Cardiac septum (tissue), 1 donor: ENCODE measurements at regions not wholly inside any gene's neighbourhood (a gene's known extent, or its start where the extent isn't known, plus 50 kb on each side); places are given as distances from the start of the nearest gene placed in this dataset.
"Not testable (repeated sequence)": the region's sequence is repeated elsewhere in the genome, so short reads cannot be mapped to it uniquely, and the experiment has no call there.

Experiments
- DNase-seq: peaks from one replicate; pipeline ENCODE4 v3.0.0-alpha.2; 2020; ENCODE audit warnings: low spot score
- intact Hi-C: fragments of 100-400 bp; cut with DNase I; formaldehyde crosslinking; loops from one replicate; pipeline ENCODE4 v1.14.0; 2022
- donor health status: DM: no; HTN: no; CAD: no.

DNA sequence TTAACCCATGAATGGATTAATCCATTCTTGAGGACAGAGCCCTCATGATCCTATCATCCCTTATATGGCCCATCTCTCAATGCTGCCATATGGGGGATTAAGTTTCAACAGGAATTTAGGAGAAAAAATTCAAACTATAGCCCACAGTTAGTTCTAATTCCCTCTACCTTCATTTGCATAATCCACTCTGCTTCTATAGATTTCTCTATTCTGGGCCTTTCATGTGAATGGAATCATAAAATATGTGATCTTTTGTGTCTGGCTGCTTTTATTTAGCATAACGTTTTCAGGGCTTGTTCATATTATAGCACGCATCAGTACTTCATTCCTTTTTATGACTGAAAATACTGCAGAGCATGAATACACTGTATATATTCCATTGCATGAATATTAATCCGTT, 55.4 kb downstream of the CTSL start:
- no peak for DNase-seq
- intact Hi-C loops, result no loop called here

DNA sequence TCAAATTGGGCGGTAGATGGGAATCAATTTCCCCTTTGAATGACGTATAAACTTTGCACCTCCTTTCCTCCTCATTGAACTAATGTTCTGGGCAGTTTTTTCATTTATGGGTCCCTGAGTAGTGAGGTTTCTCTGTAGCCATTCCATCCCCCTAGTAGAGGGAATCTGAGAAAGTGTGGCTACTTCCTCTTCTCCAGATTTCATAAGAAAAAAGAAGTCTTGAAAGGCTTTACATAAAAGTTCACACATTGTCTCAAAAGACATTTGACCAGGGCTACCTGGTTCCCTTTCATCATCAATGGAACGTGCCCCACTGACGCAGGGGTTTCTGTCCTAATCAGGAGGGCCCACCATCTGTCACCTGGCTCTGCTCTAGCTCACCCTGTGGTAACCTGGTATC, 57.3 kb downstream of the CTSL start:
- DNase-seq, result no peak
- intact Hi-C loops, result no loop called here

DNA sequence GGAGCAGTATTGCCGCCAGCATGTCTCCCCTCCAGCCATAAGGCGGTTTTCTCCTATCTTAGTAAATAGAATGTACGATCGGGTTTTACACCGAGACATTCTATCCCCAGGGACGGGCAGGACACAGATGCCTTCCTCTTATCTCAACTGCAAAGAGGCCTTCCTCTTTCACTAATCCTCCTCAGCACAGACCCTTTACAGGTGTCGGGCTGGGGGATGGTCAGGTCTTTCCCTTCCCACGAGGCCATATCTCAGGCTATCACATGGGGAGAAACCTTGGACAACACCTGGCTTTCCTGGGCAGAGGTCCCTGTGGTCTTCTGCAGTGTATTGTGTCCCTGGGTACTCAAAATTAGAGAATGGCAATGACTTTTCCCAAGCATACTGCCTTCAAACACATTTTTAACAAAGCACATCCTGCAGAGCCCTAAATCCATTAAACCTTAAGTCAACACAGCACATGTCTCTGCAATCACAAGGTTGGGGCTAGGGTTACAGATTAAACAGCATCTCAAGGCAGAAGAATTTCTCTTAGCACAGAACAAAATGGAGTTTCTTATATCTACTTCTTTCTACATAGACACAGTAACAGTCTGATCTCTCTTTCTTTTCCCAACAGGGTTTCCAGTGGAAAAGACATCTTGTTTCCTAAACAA, 59.5 kb downstream of the CTSL start:
- DNase-seq, result not testable (repeated sequence)

DNA sequence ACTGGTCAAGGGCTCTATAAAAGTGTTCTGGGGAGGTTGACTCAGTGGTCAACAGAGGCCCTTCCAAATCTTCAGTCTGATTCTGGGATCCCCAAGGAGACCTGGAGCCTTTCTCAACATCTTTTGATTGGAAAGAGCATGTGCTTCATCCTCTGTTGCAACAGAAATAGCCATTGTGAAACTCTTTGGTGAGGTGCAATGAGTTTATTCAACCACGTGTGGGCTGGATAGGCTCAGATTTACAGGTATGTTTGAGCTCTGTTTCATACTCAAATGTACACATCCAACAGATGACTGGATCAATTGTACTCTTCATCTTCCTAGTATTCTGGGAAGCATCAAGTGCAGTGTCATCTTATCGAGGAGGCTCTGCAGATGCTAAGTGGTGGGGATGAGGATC, 60.5 kb downstream of the CTSL start:
- no peak for DNase-seq
- intact Hi-C loops, result no loop called here

More for the DNA sequence above, 59.5 kb downstream of the CTSL start:
- intact Hi-C loops, result not testable (repeated sequence)

DNA sequence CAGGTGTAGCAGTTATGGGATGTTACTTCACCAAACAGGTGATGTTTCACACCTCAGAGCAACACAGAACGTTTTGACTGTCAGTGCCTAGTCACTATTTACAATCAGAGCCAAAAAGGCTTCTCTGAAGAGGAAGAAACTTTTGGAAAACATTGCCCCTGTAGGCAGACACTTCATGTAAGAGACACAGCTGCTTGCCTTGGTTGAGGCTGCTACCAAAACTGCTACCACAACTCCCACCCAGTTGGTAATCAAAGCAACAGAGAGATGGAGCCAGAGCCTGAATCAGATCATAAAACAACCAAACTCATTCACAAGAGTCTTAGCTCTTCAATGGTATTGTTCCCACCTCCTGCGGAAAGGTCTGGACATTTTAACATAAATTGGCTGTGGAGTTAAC, 61.0 kb downstream of the CTSL start:
- DNase-seq, result no peak

DNA sequence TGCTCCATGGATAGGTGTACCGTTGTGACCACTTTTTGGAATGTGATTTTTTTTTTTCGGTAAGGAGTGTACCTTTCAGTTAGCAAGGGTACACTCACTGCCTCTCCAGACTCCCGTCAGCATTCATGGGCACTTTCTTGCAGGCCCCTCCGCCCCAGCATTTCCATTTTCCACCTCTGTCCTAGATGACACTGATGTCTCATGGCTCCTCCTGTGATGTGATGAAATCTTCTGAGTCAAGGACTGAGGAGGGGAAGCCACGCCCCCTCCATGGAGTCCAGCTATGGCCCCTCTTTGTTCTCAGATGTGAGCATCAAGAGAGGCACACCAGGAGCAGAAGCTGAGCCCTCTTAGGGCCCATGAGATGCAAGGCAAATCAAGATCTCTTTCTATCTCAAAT, 61.8 kb downstream of the CTSL start:
- DNase-seq, result no peak
- intact Hi-C loops, result no loop called here

More for the DNA sequence above, 61.0 kb downstream of the CTSL start:
- intact Hi-C loops, result no loop called here

DNA sequence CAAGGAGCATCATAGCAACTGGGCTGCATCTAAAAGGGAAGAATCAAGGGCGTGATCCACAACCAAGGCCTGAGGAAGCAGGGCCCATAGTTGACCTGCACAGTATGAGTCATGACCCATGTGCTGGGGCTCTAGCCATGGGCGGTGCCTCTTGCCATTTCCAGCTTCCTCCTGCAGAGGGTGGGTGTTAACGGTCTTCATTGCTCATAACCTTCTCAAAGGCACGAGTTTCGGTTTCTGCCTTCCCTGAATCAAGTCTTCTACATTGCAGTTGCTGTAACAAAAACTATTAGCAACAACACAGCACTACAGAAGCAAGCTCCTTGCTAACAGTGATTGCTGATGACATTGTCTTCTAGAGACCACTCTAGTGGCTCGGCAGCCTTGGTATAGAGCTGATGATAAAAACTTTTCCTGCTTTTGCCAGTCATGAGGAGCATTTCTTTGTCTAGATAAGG, 66.9 kb downstream of the CTSL start:
- intact Hi-C loops, result loop anchor here (5.0 kb wide), 1 partner anchor 41 kb away; no protein-coding TSS in a partner anchor
- DNase-seq, result peak; percentile 85

DNA sequence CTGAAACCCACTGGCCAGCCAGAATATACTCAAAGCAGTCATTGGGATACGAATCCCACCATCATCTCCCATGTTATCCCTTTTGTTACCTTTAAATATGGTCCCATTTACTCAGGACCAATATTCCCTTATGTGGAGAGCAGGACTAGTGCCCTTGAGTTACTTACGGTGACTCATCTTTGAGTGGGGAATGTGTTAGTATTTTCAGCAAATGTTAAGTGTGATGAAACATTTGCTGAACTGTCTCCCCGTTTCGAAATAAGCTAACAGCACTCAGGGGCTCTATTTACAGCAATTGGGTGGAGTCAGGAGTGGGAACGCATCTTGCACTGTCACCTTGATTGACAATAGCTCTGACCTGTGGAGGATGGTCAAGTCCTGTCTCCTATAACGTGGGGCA, 67.4 kb downstream of the CTSL start:
- intact Hi-C loops, result loop anchor here (5.0 kb wide), 1 partner anchor 41 kb away; no protein-coding TSS in a partner anchor
- DNase-seq, result no peak

DNA sequence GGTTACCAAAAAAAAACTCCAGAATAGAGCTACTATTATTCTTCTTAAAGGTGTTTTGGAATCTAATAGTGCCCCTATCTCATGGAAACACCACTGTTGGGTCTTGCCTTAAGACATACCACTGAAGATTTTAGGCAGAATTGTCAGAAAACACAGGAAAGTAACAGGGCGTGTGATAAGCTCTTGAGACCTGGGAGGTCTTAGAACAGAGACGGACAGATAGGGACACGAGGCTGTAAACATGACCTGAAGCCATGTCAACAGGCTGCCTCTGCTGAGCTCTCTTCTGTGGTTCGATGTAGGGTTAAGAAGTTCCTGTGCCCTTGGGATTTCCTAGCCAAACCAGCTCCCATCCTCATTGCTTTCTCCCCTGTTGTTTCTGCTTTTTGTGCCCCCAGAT, 69.3 kb downstream of the CTSL start:
- DNase-seq, result no peak
- intact Hi-C loops, result no loop called here

DNA sequence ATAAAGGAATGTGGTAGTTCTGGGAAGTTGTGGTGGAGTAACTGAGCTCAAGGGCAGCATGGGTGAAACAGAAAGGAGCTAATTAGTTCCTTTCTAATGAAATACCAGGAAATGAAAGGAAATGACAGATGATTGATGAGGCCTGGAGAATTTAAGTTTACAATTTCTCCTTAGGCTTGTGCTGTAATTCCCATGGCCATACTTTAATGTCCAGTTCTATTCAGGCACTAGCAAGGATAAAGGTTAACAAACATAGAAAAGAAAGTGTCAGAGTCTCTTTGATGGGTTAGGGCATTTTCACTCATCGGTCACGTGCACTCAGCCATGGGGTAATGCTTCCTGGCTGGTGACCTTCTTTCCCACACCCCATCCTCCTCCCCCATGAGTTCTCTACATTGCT, 70.3 kb downstream of the CTSL start:
- no peak for DNase-seq
- intact Hi-C loops, result no loop called here

DNA sequence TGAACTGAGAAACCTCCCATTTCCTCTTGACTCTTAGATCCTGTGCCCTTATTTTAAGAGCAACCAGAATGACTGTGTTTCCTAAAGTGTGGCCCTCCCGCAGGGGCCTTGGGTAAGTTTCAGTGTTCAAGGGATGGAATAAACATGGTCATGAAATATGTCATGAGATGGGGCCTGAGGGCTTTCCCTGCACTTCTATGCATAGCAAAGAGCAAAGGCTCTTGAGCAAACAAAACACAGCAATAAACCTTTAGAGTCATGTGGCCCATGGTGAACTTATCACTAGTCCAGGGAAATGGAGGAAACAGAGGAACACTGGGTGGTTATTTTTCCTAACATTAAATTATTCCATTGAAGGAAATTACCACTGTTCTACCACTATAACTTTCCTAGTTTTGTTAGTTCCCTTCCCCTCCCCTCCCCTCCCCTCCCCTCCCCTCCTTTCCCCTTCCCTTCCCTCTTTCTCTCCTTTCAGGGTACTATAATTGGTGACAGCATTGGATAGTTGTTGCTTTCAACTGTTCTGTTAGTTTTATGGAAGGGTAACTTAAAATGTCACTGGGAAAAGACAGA, 72.4 kb downstream of the CTSL start:
- intact Hi-C loops, result no loop called here

DNA sequence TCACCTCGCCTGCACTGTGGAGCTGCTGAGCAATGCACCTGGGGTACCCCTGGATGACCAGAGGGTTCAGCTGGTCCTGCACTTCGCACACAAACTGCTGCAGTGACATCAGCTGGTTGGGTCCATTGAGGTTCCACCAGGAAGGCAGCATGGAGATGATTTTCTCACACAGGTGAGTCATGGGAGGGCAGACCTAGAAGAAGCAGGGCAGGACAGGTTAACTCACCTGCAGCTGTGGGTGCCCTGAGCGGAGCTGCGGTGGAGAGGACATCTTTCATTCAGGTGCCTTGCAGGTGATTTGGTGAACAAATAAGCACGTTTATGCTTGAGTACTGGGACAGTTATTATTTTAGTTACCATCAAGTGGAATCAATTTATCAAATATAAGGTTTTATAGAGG, 73.6 kb downstream of the CTSL start:
- intact Hi-C loops, result no loop called here
- DNase-seq, result no peak

More for the DNA sequence above, 72.4 kb downstream of the CTSL start:
- DNase-seq, result no peak

DNA sequence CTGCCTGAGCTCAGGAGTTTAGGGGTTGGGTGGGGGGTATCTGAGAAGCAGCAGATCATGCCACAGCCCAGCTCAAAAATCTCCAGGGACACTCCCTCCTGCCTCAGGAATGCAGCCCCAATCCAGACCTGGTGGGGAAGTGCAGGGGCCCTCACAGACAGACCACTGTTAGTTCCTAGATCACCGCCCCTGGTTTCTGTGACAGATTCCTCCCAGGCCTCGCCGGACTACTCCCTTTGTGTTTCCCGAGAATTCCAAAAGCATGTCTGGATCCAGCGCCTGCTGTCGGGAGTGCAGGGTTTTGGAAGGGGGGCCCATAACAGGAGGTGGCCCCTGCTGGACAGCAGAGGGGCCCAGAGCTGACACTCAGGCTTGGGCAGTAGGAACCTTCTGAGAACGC, 74.5 kb downstream of the CTSL start:
- intact Hi-C loops, result no loop called here
- DNase-seq, result no peak

DNA sequence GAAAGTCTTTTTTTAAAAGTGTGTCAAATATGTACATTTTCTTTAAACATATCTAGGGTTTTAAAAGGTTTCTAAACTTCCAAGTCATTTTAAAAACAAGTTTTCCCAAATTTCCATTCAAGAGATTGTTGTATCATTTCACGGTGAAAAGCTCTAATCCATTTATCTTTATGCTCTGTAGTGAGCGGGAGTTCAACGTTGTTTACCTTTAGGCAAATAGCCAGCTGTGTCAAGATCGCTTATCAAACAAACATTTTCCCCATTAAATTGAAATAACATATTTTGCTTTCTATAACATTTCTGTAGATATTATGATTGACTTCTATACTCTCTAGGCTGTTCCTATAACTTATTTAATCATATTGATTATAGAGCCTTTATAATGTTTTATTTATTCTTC, 75.1 kb downstream of the CTSL start:
- intact Hi-C loops, result no loop called here
- DNase-seq, result no peak

DNA sequence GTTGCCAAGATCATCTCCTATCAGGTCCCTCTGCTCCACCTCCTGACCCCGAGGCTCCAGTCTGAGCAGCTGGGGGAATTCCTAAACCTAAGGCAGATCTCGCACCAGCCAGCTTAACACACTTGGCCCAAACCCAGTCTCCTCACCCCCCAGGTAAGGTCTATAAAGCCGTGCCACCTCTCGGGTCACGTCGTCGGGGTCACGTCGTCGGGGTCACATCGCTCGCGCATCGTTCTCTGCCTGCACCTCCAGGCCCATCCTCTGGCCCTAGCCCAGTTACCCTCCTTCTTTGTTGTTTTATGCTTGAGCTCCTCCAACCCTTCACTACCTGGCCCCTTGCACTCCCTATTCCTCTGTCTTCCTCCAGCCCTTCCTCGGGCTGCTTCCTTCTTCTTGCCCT, 77.2 kb downstream of the CTSL start:
- intact Hi-C loops, result no loop called here

DNA sequence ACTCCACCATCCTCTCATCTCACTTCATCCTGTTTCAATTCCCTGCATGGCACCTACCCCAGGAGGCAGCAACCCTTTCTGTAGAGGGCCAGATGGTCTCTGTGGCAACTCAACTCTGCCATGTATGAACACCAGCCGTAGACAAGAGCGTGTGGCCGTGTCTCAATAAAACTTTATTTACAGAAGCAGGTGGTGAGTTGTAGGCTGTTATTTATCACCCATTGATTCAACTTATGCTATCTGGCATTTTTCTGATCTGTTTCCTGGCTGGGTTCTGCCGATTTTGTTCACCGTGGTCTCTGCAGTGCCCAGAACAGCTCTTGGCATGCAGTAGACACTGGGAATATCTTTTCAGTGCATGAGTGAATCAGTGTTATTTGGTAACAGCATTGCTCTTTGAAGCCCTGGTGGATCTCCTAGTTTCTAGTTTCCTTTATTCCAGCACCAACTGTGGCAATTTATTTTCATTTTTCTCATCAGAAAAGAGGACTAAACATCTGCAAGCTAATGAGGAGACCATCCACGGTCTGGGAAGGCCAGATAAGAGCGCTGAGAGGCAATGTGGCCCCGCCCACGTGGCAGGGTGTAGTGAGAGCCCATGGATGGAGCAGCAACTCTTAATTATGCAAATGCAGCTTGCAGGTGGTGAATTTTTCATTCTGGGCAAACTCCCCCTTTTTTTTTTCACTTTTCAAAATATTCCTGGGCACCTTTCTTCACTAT, 77.9 kb downstream of the CTSL start:
- intact Hi-C loops, result no loop called here
- no peak for DNase-seq

More for the DNA sequence above, 77.2 kb downstream of the CTSL start:
- no peak for DNase-seq

DNA sequence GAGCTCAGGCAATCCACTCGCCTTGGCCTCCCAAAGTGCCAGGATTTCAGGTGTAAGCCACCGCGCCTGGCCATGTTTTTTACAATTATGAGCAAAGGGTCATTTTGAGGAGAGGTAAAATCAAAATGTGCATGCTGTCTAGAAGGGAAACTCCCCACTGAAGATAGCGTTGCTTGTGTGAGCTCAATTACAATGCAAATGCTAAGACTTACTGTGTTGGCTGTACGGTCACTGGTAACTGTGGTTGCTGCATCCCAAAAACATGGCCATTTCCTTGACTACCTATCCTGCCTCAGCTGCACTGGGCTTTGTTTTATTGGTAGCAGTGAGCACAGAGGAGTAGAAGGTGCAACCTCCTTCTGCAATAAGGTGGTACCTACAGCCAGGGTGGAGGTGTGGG, 77.4 kb upstream of the SPATA31E1 start:
- DNase-seq, result no peak
- intact Hi-C loops, result no loop called here

DNA sequence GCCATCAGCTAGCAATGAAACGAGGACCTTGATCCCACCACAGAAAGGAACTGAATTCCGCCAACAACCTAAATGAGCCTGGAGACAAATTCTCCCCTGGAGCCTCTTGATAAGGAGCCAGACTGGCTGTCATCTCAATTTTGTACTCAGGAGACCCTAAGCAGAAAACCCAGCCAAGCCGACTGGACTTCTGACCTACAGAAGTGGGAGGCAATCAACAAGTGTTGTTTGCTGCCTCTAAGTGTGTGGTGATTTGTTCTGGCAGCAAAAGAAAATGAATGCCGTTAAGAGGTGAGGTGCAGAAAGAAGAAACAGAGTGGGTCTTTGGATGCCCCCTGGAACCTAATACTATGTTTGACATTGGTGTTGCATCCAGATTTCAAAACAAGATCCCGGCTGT, 72.7 kb upstream of the SPATA31E1 start:
- no peak for DNase-seq
- intact Hi-C loops, result no loop called here

DNA sequence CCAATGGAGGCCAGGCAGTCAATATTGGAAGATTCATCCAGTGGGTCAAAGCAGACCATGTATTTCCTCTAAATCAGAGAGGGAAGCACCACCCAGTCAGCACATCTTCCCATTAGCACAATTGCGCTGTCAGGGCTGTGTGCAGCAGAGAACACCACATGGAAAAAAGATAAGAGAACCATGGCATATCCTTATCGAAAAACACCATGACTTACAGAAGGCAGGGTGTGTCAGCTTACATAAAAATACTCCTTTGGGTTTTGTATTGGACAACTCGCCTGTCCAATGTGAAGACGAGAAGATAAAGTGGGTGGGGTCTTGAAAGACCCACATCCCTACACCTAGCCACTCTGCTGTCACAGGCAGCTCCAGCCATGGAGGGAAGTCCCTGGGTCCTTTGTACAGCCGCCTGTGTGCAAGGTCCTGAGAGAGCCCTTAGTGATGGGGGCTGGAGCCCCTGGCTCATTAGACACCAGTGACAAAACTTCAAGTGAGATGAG, 71.9 kb upstream of the SPATA31E1 start:
- intact Hi-C loops, result no loop called here
- DNase-seq, result no peak

DNA sequence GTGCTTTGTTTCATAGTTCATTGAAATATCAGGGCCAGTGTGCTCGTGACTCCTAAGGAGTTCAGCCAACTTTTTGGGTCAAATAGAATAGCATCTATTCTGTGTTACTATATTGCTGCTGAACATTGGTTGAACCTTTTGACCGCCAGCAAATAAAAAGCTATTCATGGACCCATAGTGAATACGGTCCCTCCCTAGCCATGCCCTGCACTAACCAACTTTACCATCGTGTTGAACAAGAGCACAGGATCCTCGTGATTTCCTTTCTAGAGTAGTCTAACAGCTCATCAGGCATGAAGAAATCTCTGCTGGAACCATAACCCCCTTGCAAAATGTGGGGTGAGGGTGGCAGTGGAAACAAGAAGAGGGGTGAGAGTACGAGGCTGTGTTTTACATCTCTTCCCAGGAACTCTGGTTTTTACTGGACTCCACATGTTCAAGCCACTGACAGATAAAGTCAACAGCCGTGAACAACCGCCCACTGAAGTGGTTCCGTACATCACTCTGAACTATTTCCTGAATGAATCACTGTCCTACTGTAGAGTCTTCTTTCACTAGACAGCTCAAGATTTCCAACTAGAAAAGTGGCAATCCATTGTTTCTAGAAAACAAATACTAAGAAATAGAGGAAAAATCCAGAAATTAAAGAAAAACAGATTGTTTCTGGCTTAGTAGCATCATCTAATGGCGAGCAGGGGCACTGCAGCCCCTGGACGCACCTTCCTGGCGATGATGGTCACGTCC, 70.1 kb upstream of the SPATA31E1 start:
- intact Hi-C loops, result no loop called here
- DNase-seq, result no peak
